Endodermal cell (in vitro differentiated cells): ENCODE measurements at regions not wholly inside any gene's neighbourhood (a gene's known extent, or its start where the extent isn't known, plus 50 kb on each side); places are given as distances from the start of the nearest gene placed in this dataset.

ENCODE experiments used
- DNase-seq: peaks from one replicate; pipeline ENCODE4 v3.0.0-alpha.2; 2017
- H3K27ac ChIP-seq: 2 replicates; pipeline ENCODE4 v1.5.1; 2013; ENCODE audit warnings: mild to moderate bottlenecking, low read depth, low read length, moderate library complexity
- H3K27me3 ChIP-seq: 2 replicates; pipeline ENCODE4 v1.6.1; 2013; ENCODE audit warnings: mild to moderate bottlenecking, low read length, moderate library complexity; ENCODE audit not compliant: insufficient read depth, control insufficient read depth, poor library complexity, severe bottlenecking
- H3K36me3 ChIP-seq: 2 replicates; pipeline ENCODE4 v1.7.0; 2013; ENCODE audit warnings: mild to moderate bottlenecking, low read length, moderate library complexity; ENCODE audit not compliant: control insufficient read depth, insufficient read depth
- H3K4me1 ChIP-seq: one replicate; pipeline ENCODE4 v1.7.0; 2013; ENCODE audit warnings: low read length; ENCODE audit not compliant: control insufficient read depth, insufficient read depth
- H3K4me3 ChIP-seq: 2 replicates; pipeline ENCODE4 v1.5.1; 2013; ENCODE audit warnings: mild to moderate bottlenecking, low read length, moderate library complexity
- H3K9ac ChIP-seq: 2 replicates; pipeline ENCODE4 v1.6.1; 2013; ENCODE audit warnings: mild to moderate bottlenecking, low read length, moderate library complexity; ENCODE audit not compliant: poor library complexity, severe bottlenecking; ENCODE audit errors: extremely low read depth
- H3K9me3 ChIP-seq: 2 replicates; pipeline ENCODE4 v1.6.1; 2013; ENCODE audit warnings: mild to moderate bottlenecking, low read length, moderate library complexity; ENCODE audit not compliant: control insufficient read depth
- H3K27ac Mint-ChIP-seq: 2 replicates; pipeline ENCODE4 v1.8.0; 2020; ENCODE audit warnings: mixed read lengths
- H3K27me3 Mint-ChIP-seq: 2 replicates; pipeline ENCODE4 v1.8.0; 2021; ENCODE audit warnings: mild to moderate bottlenecking, mixed read lengths; ENCODE audit not compliant: insufficient read depth
- H3K36me3 Mint-ChIP-seq: 2 replicates; pipeline ENCODE4 v1.8.0; 2020; ENCODE audit warnings: low read depth, mixed read lengths
- H3K4me1 Mint-ChIP-seq: 2 replicates; pipeline ENCODE4 v1.8.0; 2020; ENCODE audit warnings: mixed read lengths
- H3K4me3 Mint-ChIP-seq: 2 replicates; pipeline ENCODE4 v1.8.0; 2020; ENCODE audit warnings: mild to moderate bottlenecking, moderate library complexity, mixed read lengths
- H3K9me3 Mint-ChIP-seq: 2 replicates; pipeline ENCODE4 v1.8.0; 2020; ENCODE audit warnings: mild to moderate bottlenecking, mixed read lengths
- CTCF ChIP-seq: fragments of 200-600 bp; sonication (generic); conservative IDR thresholded peaks from 2 replicates; pipeline ENCODE4 v1.5.0; 2021; ENCODE audit warnings: antibody characterized with exemption, mild to moderate bottlenecking
- WGBS, 2 experiments: methylation state at CpG; one replicate each; pipeline versions ENCODE4 v1.1.5 to v1.1.7; 2013; ENCODE audit warnings: missing lambda C conversion rate in 2 of 2, mixed read lengths in 1 of 2; ENCODE audit not compliant: insufficient coverage in 1 of 2, insufficient read length in 1 of 2; 5-methylcytosine and 5-hydroxymethylcytosine counted together

GRCh38 chr2:151032741-151033191 is 228.9 kb downstream of the RBM43 start:
- Histone ChIP-seq H3K4me3 (no peak overlapping the region), H3K4me1 (no peaks in the 10 kb centered on the region), H3K9ac (no peak overlapping the region), H3K9me3 (no peaks in the 10 kb centered on the region), H3K27ac (no peak overlapping the region), H3K36me3 (no peaks in the 10 kb centered on the region), H3K27me3 (no peaks in the 10 kb centered on the region)
- Mint-ChIP-seq H3K27ac (no peak overlapping the region), H3K4me3 (no peak overlapping the region), H3K27me3 (no peaks in the 10 kb centered on the region), H3K4me1 (no peaks in the 10 kb centered on the region), H3K36me3 (no peaks in the 10 kb centered on the region), H3K9me3 (no peaks in the 10 kb centered on the region)
- TF ChIP-seq CTCF, result no peak
- no peak for DNase-seq
- 89 to 91% methylated on average over 1 to 2 of the region's 2 CpGs for WGBS, 2 experiments

GRCh38 chr2:151030663-151031230 is 230.9 kb downstream of the RBM43 start:
- H3K4me3 Mint-ChIP-seq, result no peak overlapping the region
- no peak overlapping the region for H3K4me3 ChIP-seq
- no peak overlapping the region for H3K27ac Mint-ChIP-seq
- no peaks in the 10 kb centered on the region for H3K4me1 Mint-ChIP-seq
- H3K9ac ChIP-seq, result no peak overlapping the region
- peak; percentile 45 for DNase-seq
- H3K9me3 ChIP-seq, result no peaks in the 10 kb centered on the region
- TF ChIP-seq CTCF, result peak; percentile 69
- H3K27me3 ChIP-seq, result no peaks in the 10 kb centered on the region
- H3K27ac ChIP-seq, result no peak overlapping the region
- H3K27me3 Mint-ChIP-seq, result no peaks in the 10 kb centered on the region
- no peaks in the 10 kb centered on the region for H3K4me1 ChIP-seq
- no peaks in the 10 kb centered on the region for H3K9me3 Mint-ChIP-seq
- WGBS, 2 experiments, result 92 to 100% methylated on average over 1 to 8 of the region's 8 CpGs
- H3K36me3 ChIP-seq, result no peaks in the 10 kb centered on the region
- H3K36me3 Mint-ChIP-seq, result no peaks in the 10 kb centered on the region

- H3K9me3 Mint-ChIP-seq, result no peaks in the 10 kb centered on the region
- Histone ChIP-seq H3K4me3 (no peak overlapping the region), H3K9ac (no peak overlapping the region), H3K9me3 (no peaks in the 10 kb centered on the region), H3K27ac (no peak overlapping the region), H3K27me3 (no peaks in the 10 kb centered on the region), H3K36me3 (no peaks in the 10 kb centered on the region), H3K4me1 (no peaks in the 10 kb centered on the region)
- no peak overlapping the region for H3K4me3 Mint-ChIP-seq
- TF ChIP-seq CTCF, result no peak
- no peaks in the 10 kb centered on the region for H3K36me3 Mint-ChIP-seq
- no peaks in the 10 kb centered on the region for H3K27me3 Mint-ChIP-seq
- WGBS, 2 experiments, result 90 to 96% methylated on average over 4 of the region's 4 CpGs
- no peaks in the 10 kb centered on the region for H3K4me1 Mint-ChIP-seq
- no peak overlapping the region for H3K27ac Mint-ChIP-seq
- DNase-seq, result no peak
These were observed 232.1 kb downstream of the RBM43 start for GRCh38 chr2:151029406-151030157.
